HG03196 (cell line): ENCODE measurements at regions not wholly inside any gene's neighbourhood (a gene's known extent, or its start where the extent isn't known, plus 50 kb on each side); places are given as distances from the start of the nearest gene placed in this dataset.

Experiments used
- ATAC-seq: cut with Tn5 transposase; IDR thresholded peaks from one replicate; pipeline ENCODE4 v1.9.1; 2021; ENCODE audit not compliant: unreplicated experiment

- no peak for ATAC-seq
These were observed 151.0 kb downstream of the COX7C start for GRCh38 chr5:86768699-86769202.

DNA sequence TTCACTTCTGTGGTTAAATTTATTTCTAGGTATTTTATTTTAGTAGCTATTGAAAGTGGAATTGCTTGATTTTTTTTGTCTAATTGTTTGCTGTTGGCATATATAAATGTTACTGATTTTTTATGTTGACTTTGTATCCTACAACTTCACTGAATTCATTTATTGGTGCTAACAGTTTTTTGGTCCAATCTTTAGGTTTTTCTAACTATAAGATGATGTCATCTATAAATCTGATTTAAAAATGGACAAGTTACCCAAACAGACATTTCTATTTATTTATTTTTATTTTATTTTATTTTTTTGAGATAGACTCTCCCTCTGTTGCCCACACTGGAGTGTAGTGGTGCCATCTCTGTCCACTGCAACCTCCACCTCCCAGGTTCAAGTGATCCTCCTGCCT lies 162.3 kb downstream of the COX7C start:
- no peak for ATAC-seq

DNA sequence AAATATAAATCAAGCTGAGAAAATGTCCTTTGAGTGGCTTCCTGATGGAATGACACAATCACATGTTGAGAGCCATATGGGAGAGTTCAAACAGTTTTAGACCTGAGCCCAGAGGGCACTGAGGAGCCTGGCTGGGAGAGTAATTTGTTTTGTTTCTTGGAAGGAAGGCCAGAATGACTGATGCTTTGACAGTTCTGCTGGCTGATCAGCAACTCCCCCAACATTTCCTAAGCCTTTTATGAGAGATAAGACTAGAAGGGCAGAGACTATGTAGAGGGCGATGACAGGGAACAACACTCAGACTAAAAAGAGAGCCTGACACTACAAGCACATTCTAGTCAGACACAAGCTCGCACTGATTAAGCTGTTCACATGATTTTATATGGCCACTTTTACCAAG lies 169.2 kb downstream of the COX7C start:
- no peak for ATAC-seq

DNA sequence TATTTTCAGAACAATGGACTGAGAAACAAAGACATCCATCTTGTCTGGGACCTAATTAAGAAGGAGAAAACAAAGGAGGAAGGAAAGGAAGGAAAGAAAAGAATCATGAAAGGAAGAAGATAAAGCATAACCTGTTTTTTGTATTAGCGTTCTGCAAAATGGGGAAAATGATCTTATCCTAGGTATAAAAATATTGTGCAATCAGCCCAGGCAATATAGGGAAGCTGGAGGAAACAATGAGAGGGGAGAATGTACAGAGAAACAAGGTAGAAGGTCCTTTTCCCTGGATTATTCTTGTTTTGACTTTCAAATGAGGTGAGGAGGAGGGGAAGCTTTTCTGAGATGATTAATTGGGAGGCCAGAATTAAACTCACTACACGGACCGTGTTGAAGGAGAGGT lies 177.9 kb downstream of the COX7C start:
- no peak for ATAC-seq

- ATAC-seq, result no peak
These were observed 179.9 kb downstream of the COX7C start for GRCh38 chr5:86797677-86798076.

DNA sequence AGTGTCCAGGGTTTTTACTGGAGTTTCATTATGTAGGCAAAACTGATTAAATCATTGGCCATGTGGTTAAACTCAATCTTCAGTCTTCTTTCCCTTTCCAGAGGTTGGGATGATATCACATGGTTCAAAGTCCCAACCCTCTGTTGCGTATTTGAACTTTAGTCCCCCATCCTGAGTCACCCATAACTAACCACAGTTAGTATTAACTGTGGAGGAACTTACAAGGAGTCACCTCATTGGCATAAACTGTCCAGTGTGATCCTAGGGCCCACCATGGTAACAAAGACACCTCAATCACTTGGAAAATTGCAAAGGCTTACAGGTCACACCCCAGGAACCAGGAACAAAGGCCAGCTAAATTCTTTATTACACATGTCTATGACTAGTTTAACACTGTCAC lies 188.5 kb downstream of the COX7C start:
- ATAC-seq, result no peak

GRCh38 chr5:86807046-86808031 lies 189.6 kb downstream of the COX7C start:
- no peak for ATAC-seq

DNA sequence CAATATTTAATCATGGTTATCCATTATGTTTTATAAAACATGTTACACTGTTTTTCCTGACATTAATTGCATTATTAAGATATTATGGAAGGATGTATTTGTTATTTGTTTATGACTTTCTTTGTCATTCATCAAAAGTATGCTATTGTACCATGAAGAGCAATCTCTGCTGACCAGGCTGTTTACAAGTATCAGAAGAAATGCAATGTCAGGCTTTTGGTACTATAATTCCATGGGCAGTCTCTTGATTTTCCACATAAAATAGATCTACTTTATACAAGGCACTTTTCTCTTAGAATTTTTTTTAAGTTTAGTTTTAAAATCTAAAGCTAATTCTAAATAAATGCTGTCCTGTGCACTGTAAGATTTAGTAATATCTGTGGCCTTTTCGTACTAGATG lies 196.6 kb downstream of the COX7C start:
- ATAC-seq, result no peak

DNA sequence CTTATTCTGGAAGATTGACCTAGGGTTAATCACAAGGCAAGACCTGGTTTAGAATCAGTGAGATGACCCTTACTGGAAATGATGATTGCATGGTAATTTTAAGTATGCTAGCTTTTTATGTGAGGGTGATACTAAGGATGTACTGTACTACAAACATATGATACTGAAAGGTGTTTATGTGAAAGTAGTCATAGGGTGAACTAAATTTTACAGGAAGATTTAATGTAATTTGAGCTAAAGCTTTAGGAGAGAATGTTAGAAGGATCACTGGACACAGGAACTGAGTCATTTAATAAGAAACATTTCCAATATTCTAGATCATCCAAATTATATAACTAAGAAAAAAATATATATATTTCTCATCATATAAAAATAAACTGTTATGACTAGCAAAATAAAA lies 197.2 kb downstream of the COX7C start:
- no peak for ATAC-seq

- ATAC-seq, result no peak
These were observed 206.9 kb downstream of the COX7C start for GRCh38 chr5:86824637-86825036.

- ATAC-seq, result no peak
These were observed 213.4 kb downstream of the COX7C start for GRCh38 chr5:86831128-86831527.

DNA sequence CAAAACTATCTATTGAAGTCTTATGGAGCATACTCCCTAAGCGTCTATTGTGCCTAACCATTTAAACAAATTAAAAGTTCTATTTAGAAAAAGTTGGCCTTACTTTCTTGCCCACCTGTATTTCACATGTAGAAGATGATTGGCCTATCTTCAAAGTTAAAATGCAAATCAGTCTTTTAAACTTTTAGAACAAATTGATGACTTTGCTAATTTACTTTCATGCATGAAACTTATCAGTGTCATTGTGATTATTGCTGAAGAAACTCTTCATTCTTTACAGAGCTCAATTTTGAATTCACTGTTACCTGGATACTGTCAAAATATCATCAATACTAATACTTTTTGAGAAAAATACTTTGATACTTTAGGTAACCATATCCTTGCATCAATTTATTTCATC lies 216.1 kb downstream of the COX7C start:
- no peak for ATAC-seq

- no peak for ATAC-seq
These were observed 219.9 kb downstream of the COX7C start for GRCh38 chr5:86837610-86838009.

GRCh38 chr5:86838083-86838482 lies 220.3 kb downstream of the COX7C start:
- ATAC-seq, result no peak

GRCh38 chr5:86841000-86841644 lies 223.4 kb downstream of the COX7C start:
- ATAC-seq, result no peak

GRCh38 chr5:86858442-86858841 lies 240.7 kb downstream of the COX7C start:
- ATAC-seq, result no peak

DNA sequence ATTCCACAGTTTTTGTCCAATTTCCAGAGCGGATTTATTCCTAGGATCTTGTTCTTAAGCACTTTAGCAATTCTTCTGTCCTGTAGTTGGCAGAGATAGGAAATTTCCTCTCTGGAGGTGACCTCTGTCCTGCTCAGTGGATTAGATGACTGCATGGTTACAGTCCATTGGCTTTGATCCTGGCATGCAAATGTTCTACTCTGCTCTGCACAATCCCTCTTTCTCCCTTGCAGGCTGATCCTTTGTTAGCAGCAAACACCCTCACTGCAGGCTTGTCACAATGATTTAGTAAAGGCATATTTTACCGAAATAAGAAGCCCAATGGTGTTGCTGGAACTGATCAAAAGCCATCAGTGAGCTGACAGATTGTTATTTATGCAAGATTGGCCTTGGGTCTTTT lies 243.8 kb downstream of the COX7C start:
- no peak for ATAC-seq

DNA sequence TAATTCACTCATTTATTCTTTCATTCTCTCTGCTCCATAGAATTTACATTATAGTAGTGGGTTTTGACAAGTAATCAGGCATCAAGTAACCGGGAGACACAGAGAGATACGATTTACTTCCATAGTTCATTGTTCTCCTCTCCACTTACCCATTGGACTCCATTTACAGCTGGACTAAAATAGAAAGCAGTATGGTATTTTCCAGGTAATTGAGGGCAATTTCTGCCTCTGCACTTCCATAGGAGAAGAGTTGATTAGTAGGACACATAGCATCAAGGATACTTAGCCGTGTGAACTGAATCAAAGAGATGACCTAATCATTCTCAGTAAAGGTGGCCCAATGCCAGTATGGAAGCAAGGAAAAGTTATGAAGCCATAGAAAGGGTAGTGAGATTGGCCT lies 244.4 kb downstream of the COX7C start:
- ATAC-seq, result no peak

GRCh38 chr5:86864051-86864450 lies 246.3 kb downstream of the COX7C start:
- ATAC-seq, result no peak

- ATAC-seq, result no peak
These were observed 247.6 kb downstream of the COX7C start for GRCh38 chr5:86865256-86865785.

GRCh38 chr5:86866036-86866435 lies 248.3 kb downstream of the COX7C start:
- ATAC-seq, result no peak

GRCh38 chr5:86869268-86869667 lies 251.5 kb downstream of the COX7C start:
- no peak for ATAC-seq
